Uterus (tissue), 2 donors: ENCODE measurements at regions not wholly inside any gene's neighbourhood (a gene's known extent, or its start where the extent isn't known, plus 50 kb on each side); places are given as distances from the start of the nearest gene placed in this dataset.

Experiments
- POLR2A ChIP-seq, 2 donors: fragments of 450-650 bp; IDR thresholded peaks; one replicate each; pipeline ENCODE4 v1.6.1; 2016; ENCODE audit warnings: antibody characterized with exemption in 2 of 2, mild to moderate bottlenecking in 1 of 2, moderate library complexity in 1 of 2
- TF ChIP-seq, protein P1 (sequence below), 4 experiments: fragments of 200-600 bp in 2 of 4; fragments of 450-650 bp in 2 of 4; sonication (generic) in 2 of 4; IDR thresholded peaks; one replicate each; pipeline ENCODE4 v1.5.1; 2016 to 2019; ENCODE audit warnings: antibody characterized with exemption in 4 of 4, mild to moderate bottlenecking in 2 of 4, moderate library complexity in 1 of 4

DNA sequence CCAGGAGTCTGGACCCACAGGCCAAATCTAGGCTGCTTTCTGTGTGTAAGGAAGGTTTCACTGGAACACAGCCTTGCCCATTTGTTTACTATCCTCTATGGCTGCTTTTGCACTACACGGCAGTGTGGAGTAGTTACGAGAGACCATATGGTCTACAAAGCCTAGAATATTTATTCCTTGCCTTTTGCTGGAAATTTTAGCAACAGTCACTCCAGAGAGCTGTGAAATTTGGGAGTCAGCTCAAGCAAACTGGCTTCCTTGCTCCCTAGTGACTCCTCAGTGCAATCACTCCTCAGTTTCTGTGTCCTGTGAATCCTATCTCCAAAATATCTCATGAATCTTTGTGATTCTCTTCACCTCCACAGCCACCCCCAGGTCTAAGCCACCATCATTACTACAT, 99.0 kb upstream of the CPEB2 start:
- TF ChIP-seq, protein P1, sequence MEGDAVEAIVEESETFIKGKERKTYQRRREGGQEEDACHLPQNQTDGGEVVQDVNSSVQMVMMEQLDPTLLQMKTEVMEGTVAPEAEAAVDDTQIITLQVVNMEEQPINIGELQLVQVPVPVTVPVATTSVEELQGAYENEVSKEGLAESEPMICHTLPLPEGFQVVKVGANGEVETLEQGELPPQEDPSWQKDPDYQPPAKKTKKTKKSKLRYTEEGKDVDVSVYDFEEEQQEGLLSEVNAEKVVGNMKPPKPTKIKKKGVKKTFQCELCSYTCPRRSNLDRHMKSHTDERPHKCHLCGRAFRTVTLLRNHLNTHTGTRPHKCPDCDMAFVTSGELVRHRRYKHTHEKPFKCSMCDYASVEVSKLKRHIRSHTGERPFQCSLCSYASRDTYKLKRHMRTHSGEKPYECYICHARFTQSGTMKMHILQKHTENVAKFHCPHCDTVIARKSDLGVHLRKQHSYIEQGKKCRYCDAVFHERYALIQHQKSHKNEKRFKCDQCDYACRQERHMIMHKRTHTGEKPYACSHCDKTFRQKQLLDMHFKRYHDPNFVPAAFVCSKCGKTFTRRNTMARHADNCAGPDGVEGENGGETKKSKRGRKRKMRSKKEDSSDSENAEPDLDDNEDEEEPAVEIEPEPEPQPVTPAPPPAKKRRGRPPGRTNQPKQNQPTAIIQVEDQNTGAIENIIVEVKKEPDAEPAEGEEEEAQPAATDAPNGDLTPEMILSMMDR (IDR thresholded peaks at IDR 0.05) = no peak
- TF ChIP-seq POLR2A (IDR thresholded peaks at IDR 0.05) = no peak
